Fibroblast of skin of left quadriceps (primary cell): ENCODE measurements at regions not wholly inside any gene's neighbourhood (a gene's known extent, or its start where the extent isn't known, plus 50 kb on each side); places are given as distances from the start of the nearest gene placed in this dataset.

Experiments used
- DNase-seq, 2 experiments: peaks; one replicate each; pipeline ENCODE4 v3.0.0-alpha.2; 2013; ENCODE audit warnings: low read depth in 2 of 2

DNA sequence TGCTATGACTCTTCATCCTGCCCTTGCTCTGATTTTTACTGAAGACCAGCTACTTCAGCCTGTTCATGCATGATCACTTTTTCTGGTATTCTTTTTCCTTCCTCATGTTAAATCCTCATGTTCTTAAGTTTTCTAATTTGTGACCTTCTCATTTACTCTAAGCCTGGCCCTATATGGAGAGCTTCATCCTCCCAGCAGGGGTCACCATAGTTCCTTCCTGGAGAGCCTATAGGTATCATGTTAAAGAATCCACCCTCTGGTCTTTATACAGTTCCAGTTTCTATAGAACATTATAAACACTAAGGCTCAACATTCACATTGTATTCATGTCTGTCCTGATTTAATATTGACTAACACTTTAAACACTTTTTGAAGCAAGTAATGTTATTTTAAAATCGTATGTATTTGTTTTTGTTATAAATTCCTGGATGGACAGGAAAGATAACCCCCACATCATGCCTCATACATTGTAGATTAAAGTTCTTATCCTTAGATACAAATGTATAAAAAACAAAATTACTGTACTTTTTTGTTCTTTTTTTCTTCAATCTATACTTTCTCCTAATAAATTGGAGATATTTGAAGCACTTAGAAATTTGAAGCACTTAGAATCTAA, 53.8 kb upstream of the OTUD4 start:
- peak; percentile 59 to 64 for DNase-seq

DNA sequence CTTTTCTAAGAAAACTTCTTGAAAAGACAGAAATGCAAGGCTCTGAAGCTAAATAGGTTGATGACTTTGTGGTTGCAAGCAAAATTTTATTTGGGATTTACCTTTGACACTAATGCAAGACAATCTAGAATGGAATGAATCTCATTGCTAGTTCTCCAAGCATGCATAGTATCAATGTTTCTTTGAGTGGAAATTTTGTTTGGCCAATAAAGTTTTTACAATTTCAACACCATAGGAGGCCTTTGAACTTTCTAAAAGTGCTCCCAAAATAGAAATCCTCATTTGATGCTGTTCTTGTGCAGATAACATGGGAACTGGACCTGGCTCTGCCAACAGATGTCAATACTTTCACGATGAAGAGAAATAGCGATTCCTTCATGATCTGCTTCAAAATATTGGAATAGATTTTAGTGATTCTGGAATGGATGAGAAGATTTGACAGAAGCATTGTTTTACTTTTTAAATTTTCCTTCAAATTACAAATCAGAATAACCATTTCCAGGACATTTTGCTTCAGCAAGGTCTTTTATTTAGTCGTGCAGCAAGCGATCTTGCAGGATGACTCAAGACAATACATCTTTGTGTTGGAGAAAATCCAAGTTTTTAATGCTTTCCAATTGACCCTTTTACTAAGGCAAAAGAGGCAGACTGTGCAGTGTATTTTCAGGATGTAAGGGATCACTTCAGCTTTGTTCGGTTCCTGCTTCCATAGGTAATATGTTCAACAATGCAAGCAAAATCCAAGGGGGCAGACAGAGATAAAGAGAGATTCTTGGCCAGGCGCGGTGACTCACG, 51.7 kb upstream of the OTUD4 start:
- DNase-seq, result peak; percentile 71

DNA sequence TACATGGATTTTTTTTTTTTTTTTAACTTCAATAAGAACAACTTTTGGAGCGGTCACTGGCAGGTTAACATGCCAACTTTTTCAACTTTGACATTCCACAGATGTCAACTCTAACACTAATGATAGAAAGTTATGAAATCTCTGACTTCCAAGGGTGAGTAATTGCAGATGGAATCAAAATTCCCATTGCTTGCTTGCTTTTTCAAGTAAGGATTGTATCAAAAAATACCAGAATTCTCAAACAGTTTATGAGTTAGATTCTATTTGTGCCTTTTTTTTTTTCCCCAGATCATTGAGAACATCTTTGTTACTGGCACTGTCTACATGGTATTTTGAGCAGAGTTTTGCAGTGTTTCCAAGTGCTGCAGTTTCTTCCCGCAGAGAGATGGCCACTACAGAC, 50.3 kb upstream of the OTUD4 start:
- peak; percentile 48 to 52 for DNase-seq
